Astrocyte of the cerebellum (primary cell): ENCODE measurements at regions not wholly inside any gene's neighbourhood (a gene's known extent, or its start where the extent isn't known, plus 50 kb on each side); places are given as distances from the start of the nearest gene placed in this dataset.

Experiments
- DNase-seq: peaks from one replicate; pipeline ENCODE4 v3.0.0-alpha.2; 2011; ENCODE audit warnings: low read depth
- H3K4me3 ChIP-seq: 2 replicates; pipeline ENCODE4 v1.5.1; 2011; ENCODE audit warnings: mild to moderate bottlenecking, low read depth, low read length, moderate library complexity
- in situ Hi-C: cut with HindIII; loops from 2 replicates; pipeline ENCODE4 v1.10.0; 2017; ENCODE audit warnings: low sequenced_read_pairs
- TF ChIP-seq, protein P1 (sequence below): IDR thresholded peaks from 2 replicates; pipeline ENCODE4 v1.5.1; 2012; ENCODE audit warnings: low read length, low read depth, moderate library complexity, mild to moderate bottlenecking; ENCODE audit errors: missing control alignments

DNA sequence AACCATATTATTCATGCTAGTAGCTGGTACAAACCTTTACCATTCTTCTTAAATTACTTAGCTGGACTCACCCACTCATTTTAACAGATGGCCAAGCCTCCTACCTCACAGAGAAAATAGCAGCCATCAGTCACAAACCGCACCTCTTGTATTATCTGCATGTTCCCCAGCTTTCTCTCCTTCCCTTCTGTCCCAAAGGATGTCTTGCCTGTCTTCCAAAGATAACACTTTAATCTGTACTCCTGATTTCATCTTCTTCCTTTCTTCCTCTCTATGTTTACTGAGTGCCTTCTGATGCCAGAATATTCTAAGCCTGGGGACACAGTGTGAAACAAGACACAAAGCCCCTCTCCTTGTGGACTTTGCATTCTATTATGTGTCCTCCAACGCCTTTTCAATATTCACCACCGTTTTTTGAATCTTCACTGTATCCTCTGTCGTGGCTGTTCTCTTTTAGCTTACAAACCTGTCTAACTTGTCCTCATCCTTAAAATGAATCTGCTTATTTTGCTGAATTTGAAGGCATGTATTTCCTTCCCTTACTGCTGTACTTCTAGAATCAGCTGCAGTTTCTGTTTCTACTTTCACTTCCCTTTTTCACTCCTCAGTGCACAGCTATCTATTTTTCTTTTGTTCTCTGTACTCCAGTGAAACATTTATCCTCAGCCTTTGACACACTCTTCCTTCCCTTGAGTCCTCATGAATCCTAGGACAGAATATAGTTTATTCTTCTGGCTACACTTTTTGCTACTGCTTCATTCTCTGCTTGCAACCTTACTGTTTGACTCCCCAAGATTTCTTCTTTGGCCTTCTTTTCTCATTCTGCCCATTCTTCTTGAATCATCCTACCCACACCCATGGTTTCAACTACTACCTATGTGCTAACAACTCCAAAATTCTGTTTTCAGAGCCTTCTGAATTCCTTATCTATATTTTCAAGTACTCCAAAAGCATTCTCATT, 216.9 kb upstream of the SAMSN1 start:
- in situ Hi-C loops = no loop called here
- H3K4me3 ChIP-seq = no peak overlapping the region
- DNase-seq = no peak
- TF ChIP-seq, protein P1, sequence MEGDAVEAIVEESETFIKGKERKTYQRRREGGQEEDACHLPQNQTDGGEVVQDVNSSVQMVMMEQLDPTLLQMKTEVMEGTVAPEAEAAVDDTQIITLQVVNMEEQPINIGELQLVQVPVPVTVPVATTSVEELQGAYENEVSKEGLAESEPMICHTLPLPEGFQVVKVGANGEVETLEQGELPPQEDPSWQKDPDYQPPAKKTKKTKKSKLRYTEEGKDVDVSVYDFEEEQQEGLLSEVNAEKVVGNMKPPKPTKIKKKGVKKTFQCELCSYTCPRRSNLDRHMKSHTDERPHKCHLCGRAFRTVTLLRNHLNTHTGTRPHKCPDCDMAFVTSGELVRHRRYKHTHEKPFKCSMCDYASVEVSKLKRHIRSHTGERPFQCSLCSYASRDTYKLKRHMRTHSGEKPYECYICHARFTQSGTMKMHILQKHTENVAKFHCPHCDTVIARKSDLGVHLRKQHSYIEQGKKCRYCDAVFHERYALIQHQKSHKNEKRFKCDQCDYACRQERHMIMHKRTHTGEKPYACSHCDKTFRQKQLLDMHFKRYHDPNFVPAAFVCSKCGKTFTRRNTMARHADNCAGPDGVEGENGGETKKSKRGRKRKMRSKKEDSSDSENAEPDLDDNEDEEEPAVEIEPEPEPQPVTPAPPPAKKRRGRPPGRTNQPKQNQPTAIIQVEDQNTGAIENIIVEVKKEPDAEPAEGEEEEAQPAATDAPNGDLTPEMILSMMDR = no peak

GRCh38 chr21:14762327-14762726, 216.2 kb upstream of the SAMSN1 start:
- DNase-seq = no peak
- TF ChIP-seq, protein P1 = no peak
- no peak overlapping the region for H3K4me3 ChIP-seq
- in situ Hi-C loops = no loop called here

DNA sequence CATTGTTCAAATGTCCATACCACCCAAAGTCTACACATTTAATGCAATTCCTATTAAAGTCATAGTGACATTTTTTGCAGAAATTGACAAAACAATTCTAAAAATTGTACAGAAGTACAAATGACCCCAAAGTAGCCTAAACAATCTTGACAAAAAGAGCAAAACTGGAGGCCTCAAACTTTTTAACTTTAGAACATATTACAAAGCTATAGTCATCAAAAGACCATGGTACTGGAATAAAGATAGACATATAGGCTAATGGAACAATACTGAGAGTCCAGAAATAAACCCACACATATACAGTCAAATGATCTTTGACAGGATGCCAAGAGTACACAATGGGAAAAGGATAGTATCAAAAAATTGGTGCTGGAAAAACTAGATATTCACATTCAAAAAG, 213.2 kb upstream of the SAMSN1 start:
- DNase-seq = no peak
- TF ChIP-seq, protein P1 = no peak
- H3K4me3 ChIP-seq = no peak overlapping the region
- in situ Hi-C loops = no loop called here

DNA sequence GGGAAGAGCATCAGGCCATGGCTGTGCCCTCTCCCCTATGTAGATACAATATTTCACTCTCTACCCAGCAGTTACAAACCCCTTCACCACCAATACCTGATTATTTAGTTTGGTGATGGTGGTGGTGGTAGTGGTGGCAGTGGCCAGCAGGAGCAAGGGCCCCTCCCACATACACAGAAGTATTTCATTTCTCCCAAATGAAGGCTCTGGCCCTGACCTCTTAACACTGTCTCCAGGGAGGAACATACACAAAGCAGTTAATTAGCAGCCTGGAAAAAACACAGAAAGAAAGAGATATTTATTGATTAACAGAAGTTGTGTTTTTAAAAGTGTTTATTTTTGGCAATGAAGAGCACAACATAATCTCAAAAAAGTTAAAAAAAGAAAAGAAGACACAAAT, 212.7 kb upstream of the SAMSN1 start:
- in situ Hi-C loops = no loop called here
- TF ChIP-seq, protein P1 = no peak
- no peak for DNase-seq
- H3K4me3 ChIP-seq = no peak overlapping the region

DNA sequence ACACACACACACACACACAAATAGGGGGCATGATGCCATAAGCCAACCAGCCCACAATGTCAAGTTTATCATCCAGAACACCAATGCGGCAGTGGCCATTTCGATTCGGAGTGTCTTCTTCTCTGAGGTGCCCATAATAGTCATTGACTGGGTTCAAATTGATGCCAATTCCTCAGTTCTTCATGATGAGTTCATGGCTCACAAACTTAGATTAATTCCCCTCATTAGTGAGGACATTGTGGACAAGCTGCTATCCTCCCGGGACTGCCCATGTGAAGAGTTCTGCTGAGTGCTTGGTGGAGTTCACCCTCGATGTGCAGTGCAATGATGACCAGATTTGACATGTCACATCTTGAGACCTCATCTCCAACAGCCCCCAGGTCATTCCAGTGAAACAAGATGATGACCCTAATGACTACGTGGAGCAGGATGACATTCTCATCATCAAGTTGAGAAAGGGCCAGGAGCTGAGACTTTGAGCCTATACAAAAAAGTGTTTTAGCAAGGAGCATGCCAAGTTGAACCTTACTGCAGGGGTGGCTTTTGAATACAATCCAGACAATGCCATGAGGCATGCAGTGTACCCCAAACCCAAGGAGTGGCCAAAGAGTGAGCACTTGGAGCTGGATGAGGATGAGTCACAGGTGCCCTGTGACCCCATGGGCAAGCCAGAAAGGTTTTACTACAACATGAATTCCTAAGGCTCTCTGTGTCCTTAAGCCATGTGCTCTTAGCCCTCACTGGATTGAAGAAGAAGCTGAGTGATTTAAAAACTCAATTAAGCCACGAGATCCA, 211.6 kb upstream of the SAMSN1 start:
- H3K4me3 ChIP-seq = no peak overlapping the region
- no peak for DNase-seq
- in situ Hi-C loops = no loop called here
- TF ChIP-seq, protein P1 = no peak

GRCh38 chr21:14755086-14755485, 209.0 kb upstream of the SAMSN1 start:
- no peak overlapping the region for H3K4me3 ChIP-seq
- no peak for DNase-seq
- TF ChIP-seq, protein P1 = no peak
- in situ Hi-C loops = no loop called here
